Thyroid gland (tissue), 4 donors: ENCODE measurements at regions not wholly inside any gene's neighbourhood (a gene's known extent, or its start where the extent isn't known, plus 50 kb on each side); places are given as distances from the start of the nearest gene placed in this dataset.

Experiments used
- CTCF ChIP-seq, 6 experiments: fragments of 200-600 bp in 3 of 6; fragments of 450-650 bp in 3 of 6; sonication (generic) in 3 of 6; IDR thresholded peaks; one replicate each; pipeline ENCODE4 v1.5.1; 2016 to 2019; ENCODE audit warnings: antibody characterized with exemption in 6 of 6, mild to moderate bottlenecking in 2 of 6, inconsistent platforms in 1 of 6, moderate library complexity in 1 of 6
- POLR2A ChIP-seq, 2 donors: fragments of 450-650 bp; IDR thresholded peaks; one replicate each; pipeline ENCODE4 v1.6.1; 2017; ENCODE audit warnings: antibody characterized with exemption in 2 of 2, mild to moderate bottlenecking in 2 of 2, moderate library complexity in 1 of 2

GRCh38 chr2:81903534-81903933, 1599.0 kb upstream of the LRRTM1 start:
- TF ChIP-seq CTCF (IDR thresholded peaks at IDR 0.05): no peak
- no peak for TF ChIP-seq POLR2A (IDR thresholded peaks at IDR 0.05)
